ENCODE measurements at regions not wholly inside any gene's neighbourhood (a gene's known extent, or its start where the extent isn't known, plus 50 kb on each side); places are given as distances from the start of the nearest gene placed in this dataset.

DNA sequence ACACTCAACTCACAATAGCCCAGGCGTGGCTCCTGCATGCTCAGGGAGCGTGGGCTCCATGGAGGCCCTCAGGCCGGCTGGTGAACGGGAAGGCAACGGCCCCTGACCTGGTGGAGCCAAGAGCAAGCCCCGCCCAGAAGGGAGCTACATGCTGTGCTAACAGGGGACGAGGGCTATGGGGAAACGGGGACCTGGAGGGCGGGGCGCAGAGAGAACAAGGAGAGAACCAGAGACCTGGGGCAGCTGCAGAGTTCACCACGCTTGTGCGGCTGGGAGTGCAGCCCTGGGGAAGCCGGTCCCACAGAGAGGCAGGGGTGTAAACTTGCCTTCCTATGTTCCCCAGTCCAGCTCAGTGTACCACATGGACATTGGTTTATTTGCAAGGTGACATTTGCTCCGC is 69.2 kb upstream of the PPP2R2D start:
- Histone ChIP-seq H3K27ac (no peak overlapping the region), H3K27me3 (ENCODE audit: insufficient read depth in 3 of 3, low read length in 2 of 3) (peaks cover 0 to 16% (median 7%) of the 10 kb centered on the region in 3 donors), H3K4me1 (no peaks in the 10 kb centered on the region), H3K9me3 (no peaks in the 10 kb centered on the region), H3K36me3 (ENCODE audit: insufficient read depth in 1 of 2, low read depth in 1 of 2) (no peaks in the 10 kb centered on the region), H3K4me3 (no peak overlapping the region)
- intact Hi-C loops (cut with DNase I): no loop called here
- 56 to 67% (median 62%) methylated on average over 13 to 14 of the region's 14 CpGs for WGBS, 3 donors
- TF ChIP-seq, protein P1, sequence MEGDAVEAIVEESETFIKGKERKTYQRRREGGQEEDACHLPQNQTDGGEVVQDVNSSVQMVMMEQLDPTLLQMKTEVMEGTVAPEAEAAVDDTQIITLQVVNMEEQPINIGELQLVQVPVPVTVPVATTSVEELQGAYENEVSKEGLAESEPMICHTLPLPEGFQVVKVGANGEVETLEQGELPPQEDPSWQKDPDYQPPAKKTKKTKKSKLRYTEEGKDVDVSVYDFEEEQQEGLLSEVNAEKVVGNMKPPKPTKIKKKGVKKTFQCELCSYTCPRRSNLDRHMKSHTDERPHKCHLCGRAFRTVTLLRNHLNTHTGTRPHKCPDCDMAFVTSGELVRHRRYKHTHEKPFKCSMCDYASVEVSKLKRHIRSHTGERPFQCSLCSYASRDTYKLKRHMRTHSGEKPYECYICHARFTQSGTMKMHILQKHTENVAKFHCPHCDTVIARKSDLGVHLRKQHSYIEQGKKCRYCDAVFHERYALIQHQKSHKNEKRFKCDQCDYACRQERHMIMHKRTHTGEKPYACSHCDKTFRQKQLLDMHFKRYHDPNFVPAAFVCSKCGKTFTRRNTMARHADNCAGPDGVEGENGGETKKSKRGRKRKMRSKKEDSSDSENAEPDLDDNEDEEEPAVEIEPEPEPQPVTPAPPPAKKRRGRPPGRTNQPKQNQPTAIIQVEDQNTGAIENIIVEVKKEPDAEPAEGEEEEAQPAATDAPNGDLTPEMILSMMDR (IDR thresholded peaks at IDR 0.05): no peak
- DNase-seq (peak in 1 of 2 donors; percentile 19), ATAC-seq (no peak)

DNA sequence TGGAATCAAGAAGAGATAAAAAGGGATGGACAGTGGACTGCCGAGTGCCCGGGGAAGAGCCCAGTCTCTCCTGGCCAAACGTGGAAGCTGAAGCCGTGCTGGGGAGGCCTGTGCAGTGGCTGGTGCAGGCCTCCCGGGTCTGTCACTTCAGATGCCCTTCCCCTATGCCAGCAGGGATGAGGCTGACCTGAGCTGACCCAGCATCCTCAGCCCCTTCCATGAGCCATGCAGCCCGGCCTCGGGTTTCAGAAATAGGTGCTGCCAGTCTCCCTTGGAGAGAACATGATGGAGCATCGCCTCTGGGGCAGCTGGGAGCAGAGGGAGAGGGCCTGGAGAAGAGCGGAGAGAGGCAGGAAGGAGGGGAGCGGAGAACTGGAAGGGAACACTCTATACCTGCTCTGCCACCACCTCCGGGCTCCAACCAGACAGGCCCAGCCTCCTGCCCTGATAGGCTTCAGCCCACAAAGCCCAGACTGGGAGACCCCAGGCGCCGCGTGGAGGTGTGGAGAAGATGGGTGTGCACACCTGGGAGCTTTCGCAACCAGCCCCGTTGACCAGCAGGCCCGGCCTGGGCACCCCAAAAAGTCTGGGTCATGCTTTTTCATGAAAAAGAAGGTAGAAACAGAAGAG is 68.6 kb upstream of the PPP2R2D start:
- WGBS, 3 donors: 81 to 85% (median 85%) methylated on average over 17 of the region's 17 CpGs
- H3K4me1 ChIP-seq: no peaks in the 10 kb centered on the region
- H3K27me3 ChIP-seq (ENCODE audit: insufficient read depth in 3 of 3, low read length in 2 of 3): peaks cover 0 to 16% (median 7%) of the 10 kb centered on the region in 3 donors
- H3K9me3 ChIP-seq: no peaks in the 10 kb centered on the region
- DNase-seq (peak in 1 of 2 donors; percentile 35), ATAC-seq (no peak)
- intact Hi-C loops (cut with DNase I): no loop called here
- TF ChIP-seq, protein P1 (IDR thresholded peaks at IDR 0.05): no peak
- H3K27ac ChIP-seq: no peak overlapping the region
- no peak overlapping the region for H3K4me3 ChIP-seq
- no peaks in the 10 kb centered on the region for H3K36me3 ChIP-seq (ENCODE audit: insufficient read depth in 1 of 2, low read depth in 1 of 2)

DNA sequence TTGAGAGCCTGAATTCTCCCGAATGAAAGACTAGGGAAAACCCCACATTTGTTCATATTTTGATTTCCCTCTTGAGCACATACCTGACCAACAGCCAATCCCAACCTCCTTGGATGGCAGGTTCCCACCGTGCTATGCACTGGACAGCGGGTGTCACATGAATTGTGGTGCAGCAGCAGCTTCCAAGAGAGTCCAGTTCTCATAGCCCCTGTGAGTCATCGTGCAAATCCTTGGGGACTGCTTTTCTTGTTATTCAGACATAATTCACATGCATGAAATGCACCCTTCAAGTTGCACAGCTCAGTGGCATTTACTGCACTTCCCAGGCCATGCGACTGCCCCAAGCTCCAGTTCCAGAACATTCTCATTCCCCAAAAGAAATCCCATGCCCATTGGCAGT is 67.8 kb upstream of the PPP2R2D start:
- 80 to 85% (median 84%) methylated on average over 5 of the region's 5 CpGs for WGBS, 3 donors
- DNase-seq: no peak

DNA sequence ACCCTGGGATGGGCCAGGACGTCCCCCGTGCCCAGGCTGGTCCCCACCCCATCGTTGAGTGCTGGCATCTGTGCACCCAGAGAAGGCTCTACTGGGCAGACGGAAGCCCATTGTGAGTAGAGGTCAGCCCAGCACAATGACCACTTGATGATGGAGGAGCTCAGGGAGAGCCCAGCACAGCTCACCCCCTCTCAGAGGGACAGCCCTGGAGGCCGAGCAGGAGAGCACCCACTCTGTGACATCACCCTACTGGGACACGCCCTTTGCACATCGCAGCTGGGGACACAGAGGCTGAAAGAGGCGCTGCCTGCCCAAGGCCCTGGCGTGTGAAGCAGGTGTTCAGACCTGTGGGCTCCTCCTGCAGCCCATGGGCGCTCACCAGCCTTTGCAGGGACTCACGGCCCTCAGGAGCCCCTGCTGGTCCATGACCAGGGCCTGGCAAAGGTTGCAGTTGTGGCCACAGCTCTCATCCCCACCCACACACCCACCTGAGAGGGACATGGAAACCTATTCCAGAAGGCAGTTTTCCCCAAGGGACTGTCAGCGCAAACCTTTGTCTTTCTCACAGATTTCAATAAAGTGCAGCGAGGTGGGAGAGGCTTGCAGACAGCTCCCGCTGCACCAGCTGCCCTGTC is 67.2 kb upstream of the PPP2R2D start:
- 84 to 88% (median 88%) methylated on average over 14 of the region's 14 CpGs for WGBS, 3 donors
- peak in 1 of 2 donors; percentile 10 for DNase-seq
- H3K4me3 ChIP-seq: no peak overlapping the region
- H3K9me3 ChIP-seq: no peaks in the 10 kb centered on the region
- H3K4me1 ChIP-seq: no peaks in the 10 kb centered on the region
- no peaks in the 10 kb centered on the region for H3K36me3 ChIP-seq (ENCODE audit: insufficient read depth in 1 of 2, low read depth in 1 of 2)
- no peak for ATAC-seq
- peaks cover 0 to 16% (median 7%) of the 10 kb centered on the region in 3 donors for H3K27me3 ChIP-seq (ENCODE audit: insufficient read depth in 3 of 3, low read length in 2 of 3)
- no peak overlapping the region for H3K27ac ChIP-seq
- TF ChIP-seq, protein P1 (IDR thresholded peaks at IDR 0.05): no peak
- intact Hi-C loops (cut with DNase I): no loop called here

More for the DNA sequence above, 67.8 kb upstream of the PPP2R2D start:
- Histone ChIP-seq H3K27me3 (ENCODE audit: insufficient read depth in 3 of 3, low read length in 2 of 3) (peaks cover 0 to 16% (median 7%) of the 10 kb centered on the region in 3 donors), H3K4me3 (no peak overlapping the region), H3K36me3 (ENCODE audit: insufficient read depth in 1 of 2, low read depth in 1 of 2) (no peaks in the 10 kb centered on the region), H3K27ac (no peak overlapping the region), H3K9me3 (no peaks in the 10 kb centered on the region), H3K4me1 (no peaks in the 10 kb centered on the region)
- intact Hi-C loops (cut with DNase I): no loop called here
- ATAC-seq: no peak
- TF ChIP-seq, protein P1 (IDR thresholded peaks at IDR 0.05): no peak
